GM19397 (cell line): ENCODE measurements at regions not wholly inside any gene's neighbourhood (a gene's known extent, or its start where the extent isn't known, plus 50 kb on each side); places are given as distances from the start of the nearest gene placed in this dataset.
"Not testable (repeated sequence)": the region's sequence is repeated elsewhere in the genome, so short reads cannot be mapped to it uniquely, and the experiment has no call there.

Experiments used
- ATAC-seq: cut with Tn5 transposase; IDR thresholded peaks from one replicate; pipeline ENCODE4 v1.9.1; 2021; ENCODE audit warnings: mild to moderate bottlenecking, moderate library complexity; ENCODE audit not compliant: unreplicated experiment

- ATAC-seq = no peak
These were observed 599.4 kb downstream of the RNF144A start for GRCh38 chr2:7516484-7517063.

GRCh38 chr2:7517088-7517487 lies 599.9 kb downstream of the RNF144A start:
- ATAC-seq = no peak

- ATAC-seq = no peak
These were observed 600.6 kb downstream of the RNF144A start for GRCh38 chr2:7517851-7518250.

- no peak for ATAC-seq
These were observed 606.4 kb downstream of the RNF144A start for GRCh38 chr2:7523481-7524120.

- ATAC-seq = no peak
These were observed 607.0 kb downstream of the RNF144A start for GRCh38 chr2:7524195-7524594.

GRCh38 chr2:7525746-7526145 lies 608.5 kb downstream of the RNF144A start:
- ATAC-seq = no peak

GRCh38 chr2:7527165-7527722 lies 610.0 kb downstream of the RNF144A start:
- ATAC-seq = no peak

GRCh38 chr2:7530001-7530400 lies 612.8 kb downstream of the RNF144A start:
- ATAC-seq = no peak

GRCh38 chr2:7539077-7539476 lies 621.9 kb downstream of the RNF144A start:
- no peak for ATAC-seq

GRCh38 chr2:7539760-7540159 lies 622.5 kb downstream of the RNF144A start:
- no peak for ATAC-seq

GRCh38 chr2:7552825-7553570 lies 635.8 kb downstream of the RNF144A start:
- ATAC-seq = no peak

- no peak for ATAC-seq
These were observed 638.0 kb downstream of the RNF144A start for GRCh38 chr2:7555260-7555659.

- ATAC-seq = no peak
These were observed 640.2 kb downstream of the RNF144A start for GRCh38 chr2:7557376-7557775.

- no peak for ATAC-seq
These were observed 642.6 kb downstream of the RNF144A start for GRCh38 chr2:7559791-7560190.

GRCh38 chr2:7566382-7566881 lies 649.2 kb downstream of the RNF144A start:
- ATAC-seq = no peak

GRCh38 chr2:7567116-7567515 lies 649.9 kb downstream of the RNF144A start:
- not testable (repeated sequence) for ATAC-seq

GRCh38 chr2:7567646-7568045 lies 650.4 kb downstream of the RNF144A start:
- ATAC-seq = no peak

GRCh38 chr2:7570247-7570646 lies 653.0 kb downstream of the RNF144A start:
- no peak for ATAC-seq

- ATAC-seq = no peak
These were observed 654.5 kb downstream of the RNF144A start for GRCh38 chr2:7571701-7572100.

GRCh38 chr2:7572450-7572849 lies 655.2 kb downstream of the RNF144A start:
- no peak for ATAC-seq

GRCh38 chr2:7573166-7573825 lies 656.1 kb downstream of the RNF144A start:
- no peak for ATAC-seq
